Peyer's patch (tissue), 4 donors: ENCODE measurements at regions not wholly inside any gene's neighbourhood (a gene's known extent, or its start where the extent isn't known, plus 50 kb on each side); places are given as distances from the start of the nearest gene placed in this dataset.
A peak's percentile ranks its signal among the peaks of the same experiment; 100 is the strongest.
"Not testable (repeated sequence)": the region's sequence is repeated elsewhere in the genome, so short reads cannot be mapped to it uniquely, and the experiment has no call there.

Source experiments
- DNase-seq, 3 donors: peaks; one replicate each; pipeline ENCODE4 v3.0.0-alpha.2; 2017 to 2019
- H3K27ac ChIP-seq, 4 donors: fragments of 200-600 bp; sonication (generic); one replicate each; pipeline ENCODE4 v1.5.1; 2016 to 2019
- H3K27me3 ChIP-seq, 2 donors: fragments of 200-600 bp; sonication (generic); one replicate each; pipeline ENCODE4 v1.5.1; 2019
- H3K36me3 ChIP-seq, 3 donors: fragments of 200-600 bp; sonication (generic); one replicate each; pipeline ENCODE4 v1.5.1; 2016 to 2019
- H3K4me1 ChIP-seq, 4 donors: fragments of 200-600 bp; sonication (generic); one replicate each; pipeline ENCODE4 v1.5.1; 2016 to 2019
- H3K4me3 ChIP-seq, 4 donors: fragments of 200-600 bp; sonication (generic); 1 replicate in 3 of 4; 2 replicates in 1 of 4; pipeline ENCODE4 v1.5.1; 2016 to 2019; ENCODE audit warnings: mild to moderate bottlenecking in 1 of 4
- H3K9me3 ChIP-seq, 4 donors: fragments of 200-600 bp; sonication (generic); one replicate each; pipeline ENCODE4 v1.5.1; 2016 to 2019; ENCODE audit warnings: mild to moderate bottlenecking in 1 of 4
- CTCF ChIP-seq, 6 experiments: fragments of 450-650 bp in 4 of 6; fragments of 200-600 bp in 2 of 6; sonication (generic) in 1 of 6; IDR thresholded peaks; one replicate each; pipeline ENCODE4 v1.5.1; 2017 to 2019; ENCODE audit warnings: antibody characterized with exemption in 6 of 6, mild to moderate bottlenecking in 3 of 6, moderate library complexity in 1 of 6
- POLR2A ChIP-seq, 2 donors: fragments of 450-650 bp; IDR thresholded peaks; one replicate each; pipeline ENCODE4 v1.5.1; 2017; ENCODE audit warnings: antibody characterized with exemption in 2 of 2, mild to moderate bottlenecking in 2 of 2, moderate library complexity in 2 of 2

- H3K4me1 ChIP-seq = no peaks in the 10 kb centered on the region
- no peak overlapping the region for H3K27ac ChIP-seq
- no peak for DNase-seq
- no peaks in the 10 kb centered on the region for H3K9me3 ChIP-seq
- H3K27me3 ChIP-seq = no peaks in the 10 kb centered on the region
- H3K4me3 ChIP-seq = no peak overlapping the region
- TF ChIP-seq POLR2A (IDR thresholded peaks at IDR 0.05) = no peak
- TF ChIP-seq CTCF (IDR thresholded peaks at IDR 0.05) = no peak
- no peaks in the 10 kb centered on the region for H3K36me3 ChIP-seq
Measured at GRCh38 chr15:44836094-44836493, 99.8 kb downstream of the TRIM69 start.

- DNase-seq, H3K36me3 ChIP-seq, H3K27ac ChIP-seq, H3K27me3 ChIP-seq, H3K4me1 ChIP-seq, H3K4me3 ChIP-seq, H3K9me3 ChIP-seq: not testable (repeated sequence)
Measured at GRCh38 chr15:44838929-44839328, 102.6 kb downstream of the TRIM69 start.

- not testable (repeated sequence) for H3K9me3 ChIP-seq, H3K4me1 ChIP-seq, DNase-seq, H3K27me3 ChIP-seq, H3K36me3 ChIP-seq, H3K4me3 ChIP-seq, H3K27ac ChIP-seq
Measured at GRCh38 chr15:44841762-44842161, 105.4 kb downstream of the TRIM69 start.

GRCh38 chr15:44842883-44843282 lies 106.6 kb downstream of the TRIM69 start:
- not testable (repeated sequence) for H3K9me3 ChIP-seq, H3K4me1 ChIP-seq, DNase-seq, H3K27me3 ChIP-seq, H3K36me3 ChIP-seq, H3K4me3 ChIP-seq, H3K27ac ChIP-seq

- H3K9me3 ChIP-seq, H3K27ac ChIP-seq, H3K4me3 ChIP-seq, H3K36me3 ChIP-seq, H3K27me3 ChIP-seq, DNase-seq, H3K4me1 ChIP-seq: not testable (repeated sequence)
Measured at GRCh38 chr15:44844936-44845335, 108.6 kb downstream of the TRIM69 start.

- not testable (repeated sequence) for H3K27me3 ChIP-seq, H3K27ac ChIP-seq, DNase-seq, H3K36me3 ChIP-seq, H3K4me3 ChIP-seq, H3K4me1 ChIP-seq, H3K9me3 ChIP-seq
Measured at GRCh38 chr15:44846156-44846555, 109.8 kb downstream of the TRIM69 start.

- H3K27me3 ChIP-seq, H3K4me1 ChIP-seq, DNase-seq, H3K27ac ChIP-seq, H3K4me3 ChIP-seq, H3K36me3 ChIP-seq, H3K9me3 ChIP-seq: not testable (repeated sequence)
Measured at GRCh38 chr15:44847555-44847954, 108.9 kb upstream of the TERB2 start.

- not testable (repeated sequence) for DNase-seq, H3K4me3 ChIP-seq, H3K27me3 ChIP-seq, H3K9me3 ChIP-seq, H3K36me3 ChIP-seq, H3K27ac ChIP-seq, H3K4me1 ChIP-seq
Measured at GRCh38 chr15:44848859-44849258, 107.6 kb upstream of the TERB2 start.

- H3K4me3 ChIP-seq, H3K27me3 ChIP-seq, H3K36me3 ChIP-seq, H3K27ac ChIP-seq, H3K4me1 ChIP-seq, H3K9me3 ChIP-seq, DNase-seq: not testable (repeated sequence)
Measured at GRCh38 chr15:44849701-44850403, 106.6 kb upstream of the TERB2 start.

- not testable (repeated sequence) for H3K4me3 ChIP-seq, H3K4me1 ChIP-seq, H3K27me3 ChIP-seq, H3K9me3 ChIP-seq, H3K36me3 ChIP-seq, H3K27ac ChIP-seq
- peak; percentile 12 to 90 (median 70) for TF ChIP-seq CTCF (IDR thresholded peaks at IDR 0.05)
- peak; percentile 49 to 80 (median 61) for DNase-seq
Measured at GRCh38 chr15:44853304-44853950, 103.1 kb upstream of the TERB2 start.

- not testable (repeated sequence) for H3K27me3 ChIP-seq, H3K4me3 ChIP-seq, H3K27ac ChIP-seq, H3K9me3 ChIP-seq, H3K4me1 ChIP-seq, H3K36me3 ChIP-seq, DNase-seq
Measured at GRCh38 chr15:44854696-44855095, 101.8 kb upstream of the TERB2 start.

GRCh38 chr15:44856284-44856683 lies 100.2 kb upstream of the TERB2 start:
- not testable (repeated sequence) for H3K4me3 ChIP-seq, DNase-seq, H3K4me1 ChIP-seq, H3K27ac ChIP-seq, H3K27me3 ChIP-seq, H3K9me3 ChIP-seq, H3K36me3 ChIP-seq

- not testable (repeated sequence) for H3K4me1 ChIP-seq, DNase-seq
Measured at GRCh38 chr15:44857164-44857710, 99.2 kb upstream of the TERB2 start.

More at GRCh38 chr15:44857164-44857710, 99.2 kb upstream of the TERB2 start:
- H3K27me3 ChIP-seq, H3K36me3 ChIP-seq, H3K4me3 ChIP-seq, H3K27ac ChIP-seq, H3K9me3 ChIP-seq: not testable (repeated sequence)
